ENCODE measurements at regions not wholly inside any gene's neighbourhood (a gene's known extent, or its start where the extent isn't known, plus 50 kb on each side); places are given as distances from the start of the nearest gene placed in this dataset.

DNA sequence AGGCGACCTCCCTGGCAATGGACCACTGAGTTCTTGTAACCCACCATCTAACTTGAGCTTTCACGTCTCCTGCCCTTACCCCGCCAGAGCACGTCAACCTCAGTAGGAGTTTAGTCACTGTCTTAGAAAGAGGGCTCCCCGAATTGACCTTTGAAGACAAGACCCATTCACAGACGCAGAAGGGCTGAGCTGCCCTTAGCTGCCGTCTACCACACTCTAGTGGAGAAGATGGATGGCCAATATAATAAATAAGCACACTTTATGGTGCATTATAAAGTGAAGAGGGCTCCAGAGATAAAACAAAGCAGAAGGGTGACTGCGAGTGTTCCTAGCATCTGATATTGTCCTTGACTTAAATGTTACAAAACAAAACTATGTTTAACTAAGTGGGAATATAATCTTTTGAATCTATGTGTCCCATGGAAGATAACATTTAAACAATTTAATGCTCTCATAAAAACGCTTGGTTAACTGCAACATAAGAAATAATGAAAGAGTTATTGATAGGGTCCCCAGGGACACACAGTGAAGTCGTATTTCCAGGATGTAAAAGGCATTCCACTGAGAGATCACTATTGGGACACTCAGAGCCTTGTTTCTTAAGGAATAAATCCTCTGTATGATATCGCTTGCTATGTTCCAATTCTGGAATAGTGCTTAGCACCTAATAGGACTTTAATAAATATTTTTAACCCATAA is 261.1 kb downstream of the THBS2 start:
- TF ChIP-seq, protein P1, sequence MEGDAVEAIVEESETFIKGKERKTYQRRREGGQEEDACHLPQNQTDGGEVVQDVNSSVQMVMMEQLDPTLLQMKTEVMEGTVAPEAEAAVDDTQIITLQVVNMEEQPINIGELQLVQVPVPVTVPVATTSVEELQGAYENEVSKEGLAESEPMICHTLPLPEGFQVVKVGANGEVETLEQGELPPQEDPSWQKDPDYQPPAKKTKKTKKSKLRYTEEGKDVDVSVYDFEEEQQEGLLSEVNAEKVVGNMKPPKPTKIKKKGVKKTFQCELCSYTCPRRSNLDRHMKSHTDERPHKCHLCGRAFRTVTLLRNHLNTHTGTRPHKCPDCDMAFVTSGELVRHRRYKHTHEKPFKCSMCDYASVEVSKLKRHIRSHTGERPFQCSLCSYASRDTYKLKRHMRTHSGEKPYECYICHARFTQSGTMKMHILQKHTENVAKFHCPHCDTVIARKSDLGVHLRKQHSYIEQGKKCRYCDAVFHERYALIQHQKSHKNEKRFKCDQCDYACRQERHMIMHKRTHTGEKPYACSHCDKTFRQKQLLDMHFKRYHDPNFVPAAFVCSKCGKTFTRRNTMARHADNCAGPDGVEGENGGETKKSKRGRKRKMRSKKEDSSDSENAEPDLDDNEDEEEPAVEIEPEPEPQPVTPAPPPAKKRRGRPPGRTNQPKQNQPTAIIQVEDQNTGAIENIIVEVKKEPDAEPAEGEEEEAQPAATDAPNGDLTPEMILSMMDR (IDR thresholded peaks at IDR 0.05): no peak
- no peak for TF ChIP-seq POLR2A (IDR thresholded peaks at IDR 0.05)

All from heart left ventricle (tissue), 13 donors.